Lower leg skin (tissue), 3 donors: ENCODE measurements at regions not wholly inside any gene's neighbourhood (a gene's known extent, or its start where the extent isn't known, plus 50 kb on each side); places are given as distances from the start of the nearest gene placed in this dataset.

Source experiments
- CTCF ChIP-seq, 3 donors: fragments of 450-650 bp; IDR thresholded peaks; one replicate each; pipeline ENCODE4 v1.5.1; 2016; ENCODE audit warnings: antibody characterized with exemption in 3 of 3, mild to moderate bottlenecking in 3 of 3, moderate library complexity in 2 of 3
- POLR2A ChIP-seq, 2 donors: fragments of 450-650 bp; IDR thresholded peaks; one replicate each; pipeline ENCODE4 v1.6.1; 2016 to 2017; ENCODE audit warnings: antibody characterized with exemption in 2 of 2, mild to moderate bottlenecking in 1 of 2, moderate library complexity in 1 of 2

- TF ChIP-seq CTCF (IDR thresholded peaks at IDR 0.05) = no peak
- TF ChIP-seq POLR2A (IDR thresholded peaks at IDR 0.05) = no peak
Observed at GRCh38 chr2:226275215-226275614, 524.4 kb downstream of the IRS1 start.
